ENCODE measurements at regions not wholly inside any gene's neighbourhood (a gene's known extent, or its start where the extent isn't known, plus 50 kb on each side); places are given as distances from the start of the nearest gene placed in this dataset.

DNA sequence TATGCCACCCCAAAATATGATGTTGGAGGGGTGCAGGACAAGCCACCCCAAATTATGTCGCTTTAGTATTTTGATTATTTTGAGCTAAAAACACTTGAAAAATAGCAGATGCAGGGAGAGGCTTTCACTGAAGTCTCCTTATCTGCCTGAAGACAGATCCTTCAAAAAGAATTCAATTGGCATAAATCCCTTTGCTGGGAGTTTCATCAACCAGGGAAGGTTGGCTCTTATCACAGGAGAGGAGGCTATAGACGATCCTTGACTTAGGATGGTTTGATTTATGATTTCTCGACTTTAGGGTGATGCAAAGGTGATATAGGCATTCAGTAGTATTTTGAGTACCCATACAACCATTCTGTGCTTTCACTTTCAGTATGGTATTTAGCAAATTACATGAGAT, 97.8 kb upstream of the CAMK1G start:
- TF ChIP-seq EZH2phosphoT487 (IDR thresholded peaks at IDR 0.05; ENCODE audit: low read length): no peak
- TF ChIP-seq EZH2 (optimal IDR thresholded peaks at IDR 0.05; ENCODE audit: low read depth, low read length): no peak

Measured in MM.1S (cell line).